Lung (tissue), 11 donors: ENCODE measurements at regions not wholly inside any gene's neighbourhood (a gene's known extent, or its start where the extent isn't known, plus 50 kb on each side); places are given as distances from the start of the nearest gene placed in this dataset.

ENCODE experiments used
- ATAC-seq: fragments of 200-7000 bp; cut with Tn5 transposase; one replicate; pipeline ENCODE4 v1.9.1; 2020; ENCODE audit warnings: moderate number of reproducible peaks; ENCODE audit not compliant: insufficient read depth, low FRiP score
- DNase-seq, 3 donors: peaks; one replicate each; pipeline ENCODE4 v3.0.0-alpha.2; 2013 to 2017
- H3K27ac ChIP-seq, 2 donors: one replicate each; pipeline ENCODE4 v1.5.1; 2013; ENCODE audit warnings: mild to moderate bottlenecking in 2 of 2, moderate library complexity in 2 of 2, control low read depth in 1 of 2, inconsistent platforms in 1 of 2, low read depth in 1 of 2, low read length in 1 of 2
- H3K27me3 ChIP-seq, 3 donors: one replicate each; pipeline ENCODE4 v1.5.1; 2013; ENCODE audit warnings: low read length in 2 of 3; ENCODE audit not compliant: control insufficient read depth in 3 of 3, insufficient read depth in 3 of 3
- H3K36me3 ChIP-seq, 4 donors: one replicate each; pipeline ENCODE4 v1.5.1; 2013; ENCODE audit warnings: low read length in 4 of 4, mild to moderate bottlenecking in 1 of 4, moderate library complexity in 1 of 4; ENCODE audit not compliant: control insufficient read depth in 4 of 4, insufficient read depth in 4 of 4
- H3K4me1 ChIP-seq, 5 donors: one replicate each; pipeline ENCODE4 v1.5.1; 2013; ENCODE audit warnings: low read length in 5 of 5, mild to moderate bottlenecking in 2 of 5, moderate library complexity in 1 of 5; ENCODE audit not compliant: control insufficient read depth in 5 of 5, insufficient read depth in 5 of 5
- H3K4me3 ChIP-seq: one replicate; pipeline ENCODE4 v1.5.1; 2013; ENCODE audit warnings: mild to moderate bottlenecking, control low read depth, moderate library complexity
- H3K9ac ChIP-seq, 2 donors: one replicate each; pipeline ENCODE4 v1.5.1; 2013; ENCODE audit warnings: low read length in 2 of 2, control low read depth in 1 of 2; ENCODE audit not compliant: insufficient read depth in 1 of 2
- H3K9me3 ChIP-seq, 4 donors: one replicate each; pipeline ENCODE4 v1.5.1; 2013; ENCODE audit warnings: low read length in 3 of 4, mild to moderate bottlenecking in 1 of 4, moderate library complexity in 1 of 4; ENCODE audit not compliant: control insufficient read depth in 4 of 4, insufficient read depth in 3 of 4
- CTCF ChIP-seq: IDR thresholded peaks from 2 replicates; pipeline ENCODE4 v1.5.1; 2012; ENCODE audit warnings: mild to moderate bottlenecking; ENCODE audit errors: control extremely low read depth, extremely low read depth
- WGBS, 2 donors: extraction: QIAGEN DNeasy Blood & Tissue Kit; methylation state at CpG; one replicate each; pipeline ENCODE4 v1.1.7; 2013; 5-methylcytosine and 5-hydroxymethylcytosine counted together
- donor health status: control.
- donor health status: control.
- donor health status: Bipolar disorder and iron deficiency.
- donor health status: healthy.
- donor health status: DM: yes; HTN: yes; CAD: no.

GRCh38 chr18:73656691-73657090 is 490.9 kb downstream of the FBXO15 start:
- Histone ChIP-seq H3K36me3 (no peaks in the 10 kb centered on the region), H3K4me3 (no peak overlapping the region), H3K9ac (no peak overlapping the region), H3K27me3 (no peaks in the 10 kb centered on the region), H3K9me3 (no peaks in the 10 kb centered on the region), H3K4me1 (no peaks in the 10 kb centered on the region), H3K27ac (no peak overlapping the region)
- DNase-seq = no peak
- no peak for TF ChIP-seq CTCF
- no peak for ATAC-seq

GRCh38 chr18:73653827-73654226 is 493.8 kb downstream of the FBXO15 start:
- Histone ChIP-seq H3K9me3 (no peaks in the 10 kb centered on the region), H3K4me3 (no peak overlapping the region), H3K9ac (no peak overlapping the region), H3K27ac (no peak overlapping the region), H3K4me1 (no peaks in the 10 kb centered on the region), H3K36me3 (no peaks in the 10 kb centered on the region), H3K27me3 (no peaks in the 10 kb centered on the region)
- no peak for TF ChIP-seq CTCF
- 91 to 92% methylated on average over 4 of the region's 4 CpGs for WGBS, 2 donors
- DNase-seq (no peak), ATAC-seq (no peak)

GRCh38 chr18:73653251-73653650 is 494.4 kb downstream of the FBXO15 start:
- no peak for DNase-seq
- H3K27ac ChIP-seq = no peak overlapping the region
- H3K9me3 ChIP-seq = no peaks in the 10 kb centered on the region
- 63 to 67% methylated on average over 3 of the region's 3 CpGs for WGBS, 2 donors
- H3K27me3 ChIP-seq = no peaks in the 10 kb centered on the region
- H3K36me3 ChIP-seq = no peaks in the 10 kb centered on the region
- no peak for ATAC-seq
- no peaks in the 10 kb centered on the region for H3K4me1 ChIP-seq
- H3K4me3 ChIP-seq = no peak overlapping the region
- no peak for TF ChIP-seq CTCF
- no peak overlapping the region for H3K9ac ChIP-seq

- WGBS, 2 donors = 83 to 92% methylated on average over 5 of the region's 5 CpGs
Observed at GRCh38 chr18:73647391-73647790, 500.2 kb downstream of the FBXO15 start.

More at GRCh38 chr18:73647391-73647790, 500.2 kb downstream of the FBXO15 start:
- H3K4me1 ChIP-seq = no peaks in the 10 kb centered on the region
- no peaks in the 10 kb centered on the region for H3K9me3 ChIP-seq
- DNase-seq (no peak), ATAC-seq (no peak)
- H3K9ac ChIP-seq = no peak overlapping the region
- no peak overlapping the region for H3K27ac ChIP-seq
- no peaks in the 10 kb centered on the region for H3K27me3 ChIP-seq
- no peaks in the 10 kb centered on the region for H3K36me3 ChIP-seq
- H3K4me3 ChIP-seq = no peak overlapping the region
- TF ChIP-seq CTCF = no peak
